AG09319 (cell line): ENCODE measurements at regions not wholly inside any gene's neighbourhood (a gene's known extent, or its start where the extent isn't known, plus 50 kb on each side); places are given as distances from the start of the nearest gene placed in this dataset.

Source experiments
- DNase-seq: peaks from one replicate; pipeline ENCODE4 v3.0.0-alpha.2; 2010; ENCODE audit warnings: low read depth; ENCODE audit errors: extremely low read depth
- TF ChIP-seq, protein P1 (sequence below): IDR thresholded peaks from 2 replicates; pipeline ENCODE4 v1.5.1; 2011; ENCODE audit warnings: low read depth, mild to moderate bottlenecking, inconsistent platforms, low read length, moderate library complexity

- DNase-seq: no peak
- TF ChIP-seq, protein P1, sequence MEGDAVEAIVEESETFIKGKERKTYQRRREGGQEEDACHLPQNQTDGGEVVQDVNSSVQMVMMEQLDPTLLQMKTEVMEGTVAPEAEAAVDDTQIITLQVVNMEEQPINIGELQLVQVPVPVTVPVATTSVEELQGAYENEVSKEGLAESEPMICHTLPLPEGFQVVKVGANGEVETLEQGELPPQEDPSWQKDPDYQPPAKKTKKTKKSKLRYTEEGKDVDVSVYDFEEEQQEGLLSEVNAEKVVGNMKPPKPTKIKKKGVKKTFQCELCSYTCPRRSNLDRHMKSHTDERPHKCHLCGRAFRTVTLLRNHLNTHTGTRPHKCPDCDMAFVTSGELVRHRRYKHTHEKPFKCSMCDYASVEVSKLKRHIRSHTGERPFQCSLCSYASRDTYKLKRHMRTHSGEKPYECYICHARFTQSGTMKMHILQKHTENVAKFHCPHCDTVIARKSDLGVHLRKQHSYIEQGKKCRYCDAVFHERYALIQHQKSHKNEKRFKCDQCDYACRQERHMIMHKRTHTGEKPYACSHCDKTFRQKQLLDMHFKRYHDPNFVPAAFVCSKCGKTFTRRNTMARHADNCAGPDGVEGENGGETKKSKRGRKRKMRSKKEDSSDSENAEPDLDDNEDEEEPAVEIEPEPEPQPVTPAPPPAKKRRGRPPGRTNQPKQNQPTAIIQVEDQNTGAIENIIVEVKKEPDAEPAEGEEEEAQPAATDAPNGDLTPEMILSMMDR: no peak
Measured at GRCh38 chr11:103681855-103682254, 354.6 kb upstream of the DDI1 start.

DNA sequence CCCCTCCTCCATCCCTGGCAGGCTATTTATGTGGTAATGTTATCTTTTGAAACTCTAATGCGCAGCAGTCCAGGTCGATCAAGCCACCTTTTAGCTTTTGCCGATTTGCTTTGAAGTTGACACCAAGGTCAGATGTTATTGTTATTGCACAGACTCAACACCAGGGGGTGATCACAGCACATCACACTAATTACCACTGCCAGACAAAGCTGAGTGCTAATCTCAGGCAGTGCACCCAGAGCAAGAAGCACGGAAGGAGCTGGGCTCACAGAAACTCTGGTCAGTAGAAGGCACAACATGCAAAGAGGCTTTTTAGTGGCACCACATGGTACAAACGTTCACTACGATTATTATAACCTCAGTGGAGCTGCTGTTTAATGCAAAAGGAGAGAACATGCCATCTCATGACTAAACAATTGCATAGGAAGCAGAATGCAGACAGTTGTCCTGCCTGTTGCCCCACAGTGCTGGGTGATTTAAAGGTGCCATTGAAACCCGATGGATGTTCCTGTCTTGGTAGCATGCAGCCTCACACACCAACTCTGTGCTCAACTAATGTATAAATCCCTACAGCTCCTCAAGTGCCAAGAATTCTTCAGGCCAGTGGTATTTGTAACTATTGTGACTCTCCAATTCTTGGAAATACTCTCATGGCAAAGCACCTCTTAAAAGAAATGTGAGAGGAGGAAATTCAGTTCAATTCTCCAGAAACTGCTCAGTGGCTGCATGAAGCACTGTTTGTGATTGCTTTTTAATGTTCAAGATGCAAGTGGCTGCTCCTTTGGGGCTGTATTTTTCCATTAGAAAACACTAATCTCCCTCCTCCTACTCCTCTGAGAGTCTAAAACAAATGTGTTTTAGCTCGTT lies 353.9 kb upstream of the DDI1 start:
- DNase-seq: peak; percentile 60
- TF ChIP-seq, protein P1: peak; percentile 67

DNA sequence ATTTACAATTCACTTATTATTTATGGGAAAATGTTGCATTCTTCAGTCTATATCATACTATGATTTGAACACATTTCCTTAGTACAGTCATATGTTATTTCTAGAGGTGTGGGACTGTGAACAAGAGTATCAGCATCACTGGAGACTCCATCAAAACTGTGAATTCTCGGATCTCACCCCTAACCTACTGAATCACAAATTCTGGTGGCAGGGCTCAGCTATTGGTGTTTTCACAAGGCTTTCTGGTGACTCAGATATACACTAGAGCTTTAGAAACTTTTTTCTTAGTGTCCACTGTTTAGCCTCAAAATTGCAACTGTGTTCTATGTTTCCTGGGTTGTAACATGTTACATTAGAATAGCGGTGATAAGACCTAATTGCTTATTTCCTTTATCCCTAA lies 352.9 kb upstream of the DDI1 start:
- TF ChIP-seq, protein P1: no peak
- DNase-seq: no peak

GRCh38 chr11:103688924-103689323 lies 347.5 kb upstream of the DDI1 start:
- DNase-seq: no peak

GRCh38 chr11:103690356-103690755 lies 346.1 kb upstream of the DDI1 start:
- DNase-seq: no peak
- TF ChIP-seq, protein P1: no peak

More at GRCh38 chr11:103688924-103689323, 347.5 kb upstream of the DDI1 start:
- TF ChIP-seq, protein P1: no peak

DNA sequence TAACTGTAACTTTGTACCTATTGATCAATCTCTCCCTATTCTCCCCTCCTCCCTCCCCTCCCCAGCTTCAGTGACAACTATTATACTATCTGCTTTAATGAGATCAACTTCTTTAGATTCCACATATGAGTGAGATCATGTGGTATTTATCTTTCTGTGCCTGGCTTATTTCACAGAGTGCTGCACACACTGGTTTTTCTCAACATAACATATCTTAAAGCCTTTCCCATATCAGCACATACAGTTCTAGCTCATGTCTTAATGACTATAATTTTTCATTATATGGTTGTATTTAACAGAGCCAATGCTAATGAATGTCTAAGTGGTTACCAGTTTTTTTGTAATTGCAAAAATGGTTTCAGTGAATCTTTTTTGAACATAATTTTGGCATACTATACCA lies 340.3 kb upstream of the DDI1 start:
- DNase-seq: no peak
- TF ChIP-seq, protein P1: no peak

GRCh38 chr11:103699216-103699615 lies 337.2 kb upstream of the DDI1 start:
- no peak for DNase-seq
- TF ChIP-seq, protein P1: no peak; the same call in 1 of the 2 replicates
